Embryonic facial prominence (tissue), 1 donor: ENCODE measurements at regions not wholly inside any gene's neighbourhood (a gene's known extent, or its start where the extent isn't known, plus 50 kb on each side); places are given as distances from the start of the nearest gene placed in this dataset.

Experiments used
- DNase-seq: peaks from one replicate; pipeline ENCODE4 v3.0.0-alpha.2; 2016; ENCODE audit errors: extremely low spot score

DNA sequence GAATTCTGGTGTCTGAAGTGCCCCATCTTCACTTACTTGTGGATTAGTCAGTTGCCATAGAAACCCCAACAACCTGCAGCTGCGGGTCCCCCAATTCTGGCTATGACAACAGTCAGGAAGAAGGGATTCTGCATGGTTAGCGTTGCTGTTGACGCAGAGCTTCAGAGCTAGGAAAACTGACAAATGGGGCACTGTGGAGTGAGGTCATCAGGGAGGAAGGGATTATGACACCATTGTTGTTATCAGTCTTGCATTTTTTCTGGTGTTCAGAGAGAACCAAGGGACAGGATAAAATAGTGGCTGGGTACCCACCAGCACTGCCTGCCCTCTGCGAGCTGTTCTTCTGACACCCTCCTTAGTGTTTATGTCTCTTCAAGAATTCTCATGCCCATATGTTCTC is 367.7 kb upstream of the ARRDC4 start:
- no peak for DNase-seq

DNA sequence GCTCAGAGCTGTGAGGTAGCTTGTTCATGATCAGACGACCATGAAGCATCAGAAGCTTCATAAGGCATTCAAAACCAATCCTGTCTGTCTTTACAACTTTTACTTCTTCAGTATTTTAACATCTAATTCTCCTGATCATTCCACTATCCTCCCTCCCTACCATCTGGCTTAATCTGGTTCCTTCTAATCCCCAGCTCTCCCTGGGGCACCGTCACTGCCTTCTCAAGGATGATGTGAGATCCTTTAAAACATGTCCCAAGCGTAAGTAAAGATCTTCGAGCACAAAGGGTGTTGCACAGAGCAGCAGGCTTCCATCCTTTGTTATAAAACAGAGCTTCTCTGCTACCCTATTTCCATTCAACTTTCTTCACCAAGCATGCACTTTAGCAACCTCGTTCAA is 362.7 kb upstream of the ARRDC4 start:
- DNase-seq = no peak

DNA sequence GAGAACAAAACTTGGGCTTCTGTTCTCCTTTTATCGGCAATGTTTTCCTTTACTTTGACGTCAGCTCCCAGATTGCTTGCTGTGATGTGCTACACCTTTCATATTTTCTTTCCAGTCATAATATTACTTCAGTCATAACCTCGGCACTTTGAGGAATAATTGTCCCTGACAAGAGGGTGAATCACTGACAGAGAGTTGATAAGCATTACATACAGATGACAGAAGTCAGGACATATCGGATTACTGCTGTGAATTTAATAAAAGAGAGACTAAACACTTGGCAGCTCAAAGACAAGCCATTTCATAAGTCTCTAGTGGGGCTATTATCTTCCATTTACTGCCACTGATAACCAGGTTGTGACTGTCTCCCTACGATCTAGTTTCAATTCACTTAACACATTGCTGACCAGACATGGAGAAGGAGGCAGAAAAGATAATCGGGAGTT is 362.1 kb upstream of the ARRDC4 start:
- DNase-seq = no peak

DNA sequence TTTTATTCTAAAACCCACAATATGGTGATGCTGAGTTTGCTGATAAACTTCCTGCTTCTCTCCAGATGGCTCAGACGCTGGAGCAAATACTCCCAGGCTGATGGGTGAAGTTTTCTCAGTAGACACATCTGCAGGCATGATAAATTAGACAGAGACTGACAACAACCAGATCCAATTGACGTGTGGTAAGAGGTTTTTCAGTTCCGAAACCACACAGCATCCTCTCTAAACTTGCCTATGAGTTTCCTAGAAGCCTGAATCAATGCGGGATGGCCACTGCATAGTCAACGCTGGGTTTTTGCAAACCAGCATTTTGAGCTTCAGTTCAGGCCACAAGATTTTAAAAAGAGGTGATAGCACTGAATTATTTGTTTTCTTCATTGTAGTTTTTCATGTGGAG is 360.3 kb upstream of the ARRDC4 start:
- DNase-seq = no peak

DNA sequence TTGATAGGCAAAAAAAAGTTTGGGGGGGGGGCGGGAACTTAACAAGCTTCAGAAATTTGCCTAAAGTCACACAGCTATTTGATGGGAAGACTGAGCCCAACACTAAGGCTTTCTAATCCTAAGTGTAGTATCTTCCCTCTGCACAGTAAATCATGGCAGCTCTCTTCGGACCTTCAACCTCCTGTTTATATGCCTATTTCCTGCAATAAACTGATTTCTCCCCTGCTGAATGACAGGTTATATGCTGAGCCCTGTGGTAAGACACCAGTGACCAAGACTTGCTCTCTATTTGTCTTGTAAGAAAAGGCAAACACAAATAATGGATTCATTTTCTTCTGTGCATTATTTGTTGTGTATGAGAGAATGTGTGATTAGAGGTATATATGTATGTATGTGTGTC is 355.8 kb upstream of the ARRDC4 start:
- DNase-seq = no peak

DNA sequence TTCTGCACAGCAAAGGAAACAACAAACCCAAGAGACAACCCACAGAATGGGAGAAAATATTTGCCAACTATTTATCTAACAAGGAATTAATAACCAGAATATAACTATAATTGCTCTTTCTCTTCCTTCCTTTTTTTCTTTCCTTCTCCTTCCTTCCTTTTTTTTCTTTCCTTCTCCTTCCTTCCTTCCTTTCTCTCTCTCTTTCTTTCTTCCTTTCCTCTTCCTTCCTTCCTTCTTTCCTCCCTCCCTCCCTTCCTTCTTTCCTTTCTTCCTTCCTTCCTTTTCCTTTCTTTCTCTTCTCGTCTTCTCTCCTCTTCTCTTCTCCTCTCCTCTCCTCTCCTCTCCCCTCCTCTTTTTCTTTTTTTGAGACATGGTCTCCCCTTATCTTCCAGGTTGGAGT is 345.4 kb upstream of the ARRDC4 start:
- DNase-seq = no peak

DNA sequence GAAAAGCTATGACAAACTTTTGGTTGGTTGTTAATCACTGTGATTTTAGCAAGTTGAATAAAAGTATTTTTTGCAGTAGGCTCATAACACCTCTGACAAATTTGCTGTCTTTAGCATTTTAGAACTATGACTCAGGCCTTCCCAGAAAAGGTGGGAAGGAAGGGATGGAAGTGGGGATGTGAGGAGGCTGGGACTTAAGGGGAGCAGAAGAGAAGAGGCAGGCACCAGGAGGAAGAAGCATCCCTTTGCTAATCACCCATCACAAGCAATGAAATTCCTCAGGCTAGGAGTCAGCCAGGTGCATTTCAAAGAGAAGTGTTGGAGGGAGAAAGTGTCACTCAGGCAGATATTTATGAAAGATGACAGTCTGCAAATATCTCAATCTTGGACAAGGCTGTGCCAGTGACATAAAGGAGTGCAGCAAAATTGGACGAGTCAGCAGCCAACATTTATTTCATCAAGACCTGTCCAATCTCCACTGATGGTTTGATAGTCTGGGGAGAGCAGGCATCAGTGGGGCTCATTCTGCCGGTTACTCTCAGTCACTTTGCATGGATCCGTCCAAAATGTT is 337.3 kb upstream of the ARRDC4 start:
- no peak for DNase-seq

DNA sequence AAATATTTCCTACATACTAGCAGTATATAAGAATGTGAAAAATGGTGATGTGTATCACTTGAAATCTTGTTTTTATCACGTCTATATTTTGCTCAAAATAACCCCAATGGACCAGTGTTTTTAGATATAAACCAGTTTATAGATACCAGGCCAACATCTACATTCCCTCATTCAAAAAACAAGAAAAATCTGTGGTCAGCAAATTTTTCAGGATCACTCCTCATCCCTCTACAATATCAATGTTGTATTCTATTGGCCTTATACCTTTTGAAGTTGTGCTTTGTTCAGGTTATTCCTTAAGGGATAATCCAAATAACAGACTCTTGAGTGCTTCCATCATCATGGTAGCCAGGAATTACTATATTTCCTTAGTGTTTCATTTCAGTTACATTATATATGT is 332.9 kb upstream of the ARRDC4 start:
- no peak for DNase-seq

DNA sequence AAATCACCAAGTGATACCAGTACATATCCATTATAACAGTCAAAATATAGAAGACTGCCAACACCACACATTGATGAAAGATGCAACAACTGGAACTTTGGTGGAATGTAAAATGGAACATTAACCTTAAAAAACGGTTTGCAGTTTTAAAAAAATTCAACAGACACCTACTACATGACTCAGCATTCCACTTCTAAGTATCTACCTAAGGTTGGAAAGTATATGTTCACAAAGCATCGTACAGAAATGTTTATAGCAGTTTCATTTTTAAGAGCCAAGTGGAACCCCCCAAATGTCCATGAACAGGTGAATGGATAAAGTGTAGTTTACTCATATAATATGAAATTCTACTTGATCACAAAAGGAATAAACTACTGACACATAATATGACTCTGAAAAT is 314.7 kb upstream of the ARRDC4 start:
- no peak for DNase-seq

DNA sequence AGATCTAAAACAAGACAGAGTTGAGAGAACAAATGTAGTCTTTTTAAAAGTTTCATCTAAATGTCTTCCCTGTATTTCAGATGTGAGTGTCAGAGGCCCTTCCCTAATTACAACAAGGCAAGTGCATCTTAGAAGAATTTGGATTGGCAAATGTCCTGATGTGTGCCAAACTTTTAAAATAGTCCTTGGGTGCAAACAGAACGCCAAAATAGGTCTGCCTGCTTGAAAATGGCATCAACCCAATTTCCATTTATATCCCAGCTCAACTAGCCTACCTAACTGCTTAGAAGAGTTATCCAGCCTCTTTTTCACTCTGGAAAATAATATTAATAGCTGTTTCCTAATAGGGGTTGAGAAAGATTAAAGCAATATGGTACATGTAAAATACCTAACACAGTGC is 311.8 kb upstream of the ARRDC4 start:
- DNase-seq = no peak

DNA sequence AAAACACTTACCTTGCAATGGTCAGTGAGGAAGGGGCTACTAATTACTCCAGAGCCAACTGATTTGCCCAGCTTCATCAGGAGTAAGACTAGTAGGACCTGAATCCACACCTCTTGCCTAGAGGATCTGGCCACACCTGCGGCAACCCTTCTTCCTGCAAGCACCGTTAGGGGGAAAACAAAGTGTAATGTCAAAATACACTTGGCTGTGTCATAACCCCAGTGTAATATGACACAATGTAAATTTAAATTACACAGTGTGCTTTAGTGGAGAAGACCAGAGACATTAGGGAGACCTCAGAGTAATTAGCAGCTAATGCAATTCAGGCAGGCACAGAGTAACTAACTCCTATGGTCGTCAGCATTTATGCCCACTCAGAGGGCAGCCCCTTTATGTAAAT is 308.5 kb upstream of the ARRDC4 start:
- no peak for DNase-seq

DNA sequence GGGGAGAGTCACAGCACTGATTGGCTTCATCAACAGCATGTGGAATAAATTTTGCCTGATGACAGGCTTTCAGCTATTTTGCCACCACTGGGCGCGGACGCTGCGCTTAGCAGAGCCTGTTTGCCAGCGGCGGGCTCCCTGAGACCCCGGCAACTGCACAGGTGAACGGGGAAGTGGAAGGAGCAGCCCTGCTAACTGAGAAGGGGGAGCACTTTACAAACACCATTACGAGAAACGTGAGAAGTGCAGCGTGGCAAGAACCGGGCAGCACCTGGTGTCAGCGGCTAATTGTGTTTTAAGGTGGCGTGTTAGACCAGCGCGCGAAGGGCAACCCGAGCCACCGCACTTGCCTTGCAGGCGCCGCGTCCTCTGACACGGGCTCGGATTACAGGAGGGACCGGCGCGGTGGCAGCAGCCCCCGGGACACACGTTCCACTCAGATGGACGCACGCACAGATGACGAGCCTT is 307.8 kb upstream of the ARRDC4 start:
- no peak for DNase-seq

DNA sequence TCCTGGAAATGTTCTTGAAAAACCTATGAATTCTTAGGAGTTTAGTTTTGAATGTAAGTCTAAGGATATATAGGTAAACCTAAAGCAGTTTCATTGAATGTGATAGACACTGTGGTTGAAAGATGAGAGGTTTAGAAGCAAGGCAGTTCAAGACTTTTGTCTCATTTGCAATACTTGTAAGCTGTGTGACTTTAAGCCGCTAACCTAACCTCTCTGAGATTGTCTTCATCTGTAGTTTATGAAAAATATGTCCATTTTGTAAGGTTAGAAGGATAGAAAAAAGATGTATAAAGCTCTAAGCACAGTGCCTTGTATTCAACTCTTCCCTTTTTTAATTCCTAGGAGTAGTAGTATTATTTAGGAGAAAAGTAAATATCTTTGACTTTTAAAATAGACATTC is 306.6 kb upstream of the ARRDC4 start:
- no peak for DNase-seq

DNA sequence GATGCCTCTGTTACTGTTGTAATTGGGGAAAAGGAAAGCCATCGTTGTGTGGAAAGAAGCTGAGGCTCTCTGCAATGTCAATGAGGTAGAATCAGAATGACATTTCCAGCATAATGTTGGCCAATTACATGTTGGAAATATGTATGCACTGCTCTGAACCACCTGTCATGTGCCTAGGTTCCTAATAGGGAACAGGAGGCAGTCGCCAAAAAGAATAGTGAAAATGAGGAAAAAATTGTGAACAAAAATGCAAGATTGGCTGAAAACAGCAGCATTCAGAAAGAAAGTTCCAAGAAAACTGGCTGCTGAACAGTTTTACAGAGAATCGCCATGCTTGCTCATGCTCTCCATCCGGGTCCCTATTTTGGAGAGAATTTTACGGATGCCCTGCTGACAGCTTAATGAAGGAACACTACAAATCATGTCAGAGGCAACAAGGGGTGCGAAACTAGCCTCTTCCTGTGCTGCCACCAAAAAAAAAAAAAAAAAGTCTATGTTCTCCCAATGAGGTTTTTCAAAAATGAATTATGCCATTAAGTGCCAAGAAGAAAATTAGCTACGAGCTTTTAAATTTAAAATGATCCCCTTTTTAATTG is 305.9 kb upstream of the ARRDC4 start:
- no peak for DNase-seq

DNA sequence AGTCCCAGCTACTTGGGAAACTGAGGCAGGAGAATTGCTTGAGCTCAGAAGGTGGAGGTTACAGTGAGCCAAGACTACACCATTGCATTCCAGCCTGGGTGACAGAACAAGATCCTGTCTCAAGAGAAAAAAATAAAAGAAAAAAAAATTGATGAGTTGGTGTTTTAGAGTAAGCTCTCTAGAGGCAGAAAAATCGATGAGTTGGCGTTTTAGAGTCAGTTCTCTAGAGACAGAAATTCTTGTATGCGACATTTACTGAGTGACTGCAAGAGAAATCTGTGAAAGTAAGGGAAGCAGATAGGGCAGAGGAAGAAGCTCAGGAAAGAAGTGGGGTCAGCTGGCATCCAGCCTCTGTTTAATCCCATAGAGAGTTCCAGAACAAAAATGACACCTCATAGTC is 298.7 kb upstream of the ARRDC4 start:
- DNase-seq = no peak

DNA sequence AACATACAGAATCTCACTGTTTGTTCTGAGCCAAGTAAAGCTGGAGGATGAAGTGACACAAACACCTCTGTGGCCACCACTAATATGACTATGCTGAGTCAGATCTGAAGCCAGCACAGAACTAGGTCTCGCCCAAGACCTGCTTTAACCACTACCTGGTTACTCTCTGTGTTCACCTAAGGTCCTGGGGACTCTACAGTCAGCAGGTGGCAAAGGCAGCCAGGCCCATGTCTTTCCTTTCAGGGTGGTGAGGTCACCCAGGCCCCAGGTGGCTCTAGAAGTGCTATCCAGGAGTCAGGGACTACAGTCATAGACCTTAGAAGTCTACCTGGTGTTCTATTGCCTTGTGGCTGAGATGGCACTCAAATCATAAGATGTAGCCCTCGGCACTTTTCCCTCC is 287.9 kb upstream of the ARRDC4 start:
- DNase-seq = no peak

DNA sequence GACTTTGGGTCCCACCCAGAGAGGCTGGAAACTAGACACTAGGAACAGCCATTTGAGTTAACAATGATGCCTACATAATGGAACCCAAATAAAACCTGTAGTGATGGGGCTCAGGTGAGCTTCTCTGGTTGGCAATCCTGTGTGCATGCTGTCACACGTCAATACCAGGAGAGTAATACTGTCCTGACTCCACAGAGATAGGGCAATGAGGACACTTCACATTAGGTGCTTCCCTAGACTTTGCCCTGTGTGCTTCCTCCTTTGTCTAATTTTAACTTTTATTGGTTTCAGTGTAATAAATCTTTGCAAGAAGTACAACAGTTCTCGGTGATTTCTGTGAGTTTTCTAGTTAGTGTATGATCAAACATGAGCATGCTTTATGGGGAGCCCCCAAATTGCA is 281.8 kb upstream of the ARRDC4 start:
- no peak for DNase-seq

DNA sequence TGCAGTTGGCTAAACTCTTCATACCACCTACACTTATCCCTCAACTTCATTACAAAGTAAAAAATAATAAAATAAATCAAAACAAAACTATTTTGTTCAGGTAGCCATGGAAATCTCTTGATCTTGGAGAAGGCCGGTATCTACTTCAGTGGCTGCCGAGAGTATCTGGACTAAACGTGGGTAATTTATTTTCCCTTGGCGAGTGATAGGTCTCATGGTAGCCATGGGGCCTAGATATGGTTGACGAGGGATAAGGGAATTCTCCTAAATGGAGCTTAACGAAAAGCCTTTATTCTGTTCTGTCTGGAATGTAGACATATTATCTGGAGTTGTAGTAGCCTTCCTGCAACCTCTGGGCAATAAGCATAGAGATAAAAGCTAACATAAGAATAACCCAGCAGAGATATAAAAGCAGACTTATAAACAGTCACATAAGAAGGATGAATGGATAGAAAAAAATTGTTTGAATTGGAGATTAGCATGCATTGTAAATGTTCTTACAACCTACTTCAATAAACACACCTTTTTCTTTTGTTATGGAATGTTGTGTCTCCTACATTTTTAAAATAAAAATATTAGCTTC is 281.3 kb upstream of the ARRDC4 start:
- no peak for DNase-seq

DNA sequence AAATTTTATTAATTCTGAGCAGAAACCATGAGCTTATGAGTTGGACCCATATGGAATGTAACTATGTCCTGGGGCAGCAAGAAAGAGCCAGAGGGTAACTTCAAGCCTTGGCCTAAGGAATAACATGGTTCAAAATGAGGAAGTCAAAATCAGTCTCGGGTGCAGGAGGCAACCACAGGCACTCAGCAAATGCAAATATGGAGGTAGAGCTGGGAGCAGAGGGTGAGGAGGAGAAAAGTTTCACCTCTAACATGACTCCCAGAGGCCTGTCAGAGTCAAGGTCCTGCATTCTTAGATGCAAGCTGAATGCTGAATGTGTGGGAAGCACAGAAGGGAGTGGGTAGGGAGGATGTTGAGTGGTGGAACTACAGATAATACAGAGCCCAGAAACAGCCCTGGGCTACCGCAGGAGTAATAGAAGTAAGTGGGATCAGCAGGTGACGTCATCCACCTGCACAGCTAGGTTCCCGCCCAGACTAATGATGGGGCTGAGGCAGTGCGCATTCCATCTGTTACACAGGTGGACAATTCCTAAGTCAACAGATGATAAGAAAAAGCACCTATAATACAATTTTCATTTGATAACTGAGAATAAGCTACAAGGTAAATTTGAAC is 279.8 kb upstream of the ARRDC4 start:
- DNase-seq = no peak

DNA sequence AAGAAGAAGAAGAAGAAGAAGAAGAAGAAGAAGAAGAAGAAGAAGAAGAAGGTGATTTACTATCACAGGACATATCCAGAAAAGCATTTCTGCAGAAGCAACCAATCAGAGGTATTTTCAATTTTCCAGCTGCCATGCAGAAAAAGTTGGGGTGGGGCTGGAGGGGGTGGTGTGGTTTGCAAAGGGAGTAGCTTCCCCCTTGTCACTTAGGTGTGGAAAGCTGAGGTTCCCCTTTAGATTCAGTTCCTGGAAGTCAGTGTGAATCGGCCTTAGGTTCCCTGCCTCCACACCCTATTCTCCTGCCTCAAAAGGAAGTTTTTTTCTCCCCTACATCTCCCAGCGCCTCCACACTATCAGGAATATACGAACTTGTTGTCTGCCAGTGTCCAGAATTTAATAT is 276.7 kb upstream of the ARRDC4 start:
- DNase-seq = no peak

DNA sequence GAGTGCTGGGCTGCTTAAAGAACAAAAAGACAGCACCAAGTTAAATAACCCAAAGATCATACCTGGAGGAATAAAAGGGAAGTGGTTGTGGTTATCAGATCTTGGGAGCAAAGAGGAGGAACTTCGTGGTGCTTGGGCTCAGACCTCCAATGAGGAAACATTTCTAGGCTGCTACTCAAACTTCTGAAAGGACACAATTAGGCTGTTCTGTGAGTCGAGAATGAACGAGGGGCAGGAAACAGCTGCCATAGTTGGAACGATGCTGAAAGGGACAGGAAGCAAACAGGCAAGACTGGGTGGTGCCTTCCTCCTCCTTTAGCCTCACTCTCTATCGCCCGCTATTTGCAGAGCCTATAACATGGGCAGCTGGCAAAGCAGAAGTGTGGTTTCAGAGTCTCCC is 276.3 kb upstream of the ARRDC4 start:
- no peak for DNase-seq

DNA sequence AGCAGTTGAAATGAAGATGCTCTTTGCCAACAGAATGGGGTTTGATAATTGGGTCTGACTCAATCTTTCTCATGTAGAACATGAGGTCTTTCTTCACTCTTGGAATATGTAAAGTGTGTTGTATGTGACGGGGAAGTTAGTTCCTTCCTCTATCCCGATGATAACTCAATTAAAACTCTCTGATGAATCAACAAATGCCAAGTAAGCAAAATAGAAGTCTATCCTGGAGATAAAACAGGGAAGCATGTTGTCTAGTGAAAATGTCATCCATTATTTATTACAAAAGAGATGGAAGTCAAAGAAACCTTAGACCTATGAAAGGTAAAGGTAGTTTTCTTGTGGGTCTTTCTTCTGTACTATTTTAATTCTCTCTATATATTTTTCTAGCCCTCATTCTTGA is 274.2 kb upstream of the ARRDC4 start:
- DNase-seq = no peak

DNA sequence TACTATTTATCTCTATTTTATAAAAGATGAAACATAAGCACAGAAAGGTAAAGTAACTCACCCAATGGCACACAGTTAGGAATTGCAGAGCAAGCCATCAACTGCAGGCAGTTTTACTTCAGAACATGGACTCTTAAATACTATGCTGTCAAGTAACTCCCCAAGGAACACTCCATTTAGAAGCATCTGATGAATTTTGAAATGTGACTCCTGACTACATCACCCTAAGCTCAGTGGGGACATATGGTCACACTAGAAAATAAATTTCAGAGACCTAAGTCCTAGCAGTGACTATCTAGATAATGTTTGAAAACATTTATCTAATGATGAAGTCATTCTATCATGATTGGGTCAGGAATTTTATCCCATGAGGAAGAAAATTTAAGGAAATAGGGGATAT is 272.8 kb upstream of the ARRDC4 start:
- no peak for DNase-seq
